SU-DHL-6 (cell line): ENCODE measurements at regions not wholly inside any gene's neighbourhood (a gene's known extent, or its start where the extent isn't known, plus 50 kb on each side); places are given as distances from the start of the nearest gene placed in this dataset.

ENCODE experiments used
- H2AFZ ChIP-seq: fragments of 200-600 bp; sonication (generic); 2 replicates; pipeline ENCODE4 v1.6.1; 2014; ENCODE audit warnings: low read depth, mild to moderate bottlenecking, moderate library complexity, mixed read lengths, antibody characterized with exemption, low read length; ENCODE audit not compliant: severe bottlenecking
- H3F3A ChIP-seq: fragments of 200-600 bp; shearing (Covaris generic); 2 replicates; pipeline ENCODE4 v1.6.0; 2016; ENCODE audit warnings: antibody characterized with exemption, mild to moderate bottlenecking; ENCODE audit not compliant: insufficient read depth
- H3K27ac ChIP-seq: fragments of 200-600 bp; sonication (generic); 2 replicates; pipeline ENCODE4 v1.5.1; 2016; ENCODE audit warnings: low read depth, mild to moderate bottlenecking, low read length, moderate library complexity, mixed read lengths
- H3K27me3 ChIP-seq: fragments of 200-600 bp; sonication (generic), shearing (Covaris generic); 2 replicates; pipeline ENCODE4 v1.6.0; 2014; ENCODE audit warnings: mild to moderate bottlenecking, low read length
- H3K36me3 ChIP-seq: fragments of 200-600 bp; sonication (generic); 2 replicates; pipeline ENCODE4 v1.6.1; 2014; ENCODE audit warnings: mild to moderate bottlenecking, low read length, mixed read lengths
- H3K4me2 ChIP-seq: fragments of 300-600, 200-600 bp; shearing (Covaris generic), sonication (generic); 2 replicates; pipeline ENCODE4 v1.6.0; 2014; ENCODE audit warnings: low read length, low read depth, mild to moderate bottlenecking; ENCODE audit not compliant: poor library complexity, severe bottlenecking
- H3K4me3 ChIP-seq: fragments of 200-600 bp; sonication (generic); 2 replicates; pipeline ENCODE4 v1.5.1; 2014; ENCODE audit warnings: antibody characterized with exemption, low read length, mild to moderate bottlenecking, mixed read lengths; ENCODE audit not compliant: insufficient read depth, poor library complexity, severe bottlenecking
- H3K79me2 ChIP-seq: fragments of 200-600 bp; sonication (generic); 2 replicates; pipeline ENCODE4 v1.6.1; 2014; ENCODE audit warnings: mild to moderate bottlenecking, low read length, moderate library complexity; ENCODE audit not compliant: insufficient read depth
- H3K9ac ChIP-seq: fragments of 200-600 bp; sonication (generic); 2 replicates; pipeline ENCODE4 v1.7.0; 2014; ENCODE audit warnings: mild to moderate bottlenecking, low read length
- H3K9me2 ChIP-seq: fragments of 200-600 bp; sonication (generic); replicated peaks from 2 replicates; pipeline ENCODE4 v1.6.1; 2014; ENCODE audit warnings: low read length; ENCODE audit not compliant: insufficient read depth
- H3K9me3 ChIP-seq: fragments of 200-600 bp; sonication (generic); 2 replicates; pipeline ENCODE4 v1.6.1; 2014; ENCODE audit warnings: low read length, mixed read lengths; ENCODE audit not compliant: insufficient read depth
- H4K20me1 ChIP-seq: fragments of 200-600 bp; sonication (generic); 2 replicates; pipeline ENCODE4 v1.6.1; 2014; ENCODE audit warnings: low read depth, mild to moderate bottlenecking, antibody characterized with exemption, low read length, moderate library complexity, mixed read lengths
- EZH2phosphoT487 ChIP-seq: fragments of 200-600 bp; sonication (generic), shearing (Covaris generic); conservative IDR thresholded peaks from 2 replicates; pipeline ENCODE4 v1.6.1; 2018; ENCODE audit warnings: mild to moderate bottlenecking, antibody characterized with exemption, low read length, moderate library complexity, mixed read lengths
- TF ChIP-seq, protein P1 (sequence below): fragments of 200-600 bp; sonication (generic); IDR thresholded peaks from one replicate; pipeline ENCODE4 v1.5.1; 2017; ENCODE audit warnings: antibody characterized with exemption, mild to moderate bottlenecking, low read length, moderate library complexity; ENCODE audit not compliant: insufficient read depth, poor library complexity, severe bottlenecking

DNA sequence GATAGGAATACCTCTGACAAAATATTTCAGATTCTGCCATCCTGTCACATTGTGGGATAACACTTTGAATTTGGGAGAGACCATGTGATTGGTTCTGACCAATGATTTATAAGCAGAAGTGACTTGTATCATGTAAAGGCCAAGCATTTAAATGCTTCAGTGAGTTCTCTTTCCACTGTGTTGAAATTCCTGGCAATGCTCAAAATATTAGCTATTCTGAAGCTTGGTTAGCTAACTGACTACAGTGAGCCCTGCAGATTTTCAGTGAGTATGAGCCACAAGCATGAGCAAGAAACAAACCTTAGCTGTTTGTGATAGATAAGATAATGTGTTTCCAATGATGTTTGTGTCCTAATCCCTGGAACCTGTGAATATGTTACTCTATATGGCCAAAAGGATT is 562.8 kb upstream of the AADAT start:
- H3K79me2 ChIP-seq: no peaks in the 10 kb centered on the region
- H3K27ac ChIP-seq: no peak overlapping the region
- no peak overlapping the region for H3K4me2 ChIP-seq
- no peaks in the 10 kb centered on the region for H4K20me1 ChIP-seq
- no peak overlapping the region for H3K9ac ChIP-seq
- H3K4me3 ChIP-seq: no peak overlapping the region
- no peaks in the 10 kb centered on the region for H3K36me3 ChIP-seq
- H3K9me2 ChIP-seq: no peaks in the 10 kb centered on the region
- no peaks in the 10 kb centered on the region for H3F3A ChIP-seq
- H2AFZ ChIP-seq: no peak overlapping the region
- no peak for TF ChIP-seq EZH2phosphoT487
- TF ChIP-seq, protein P1, sequence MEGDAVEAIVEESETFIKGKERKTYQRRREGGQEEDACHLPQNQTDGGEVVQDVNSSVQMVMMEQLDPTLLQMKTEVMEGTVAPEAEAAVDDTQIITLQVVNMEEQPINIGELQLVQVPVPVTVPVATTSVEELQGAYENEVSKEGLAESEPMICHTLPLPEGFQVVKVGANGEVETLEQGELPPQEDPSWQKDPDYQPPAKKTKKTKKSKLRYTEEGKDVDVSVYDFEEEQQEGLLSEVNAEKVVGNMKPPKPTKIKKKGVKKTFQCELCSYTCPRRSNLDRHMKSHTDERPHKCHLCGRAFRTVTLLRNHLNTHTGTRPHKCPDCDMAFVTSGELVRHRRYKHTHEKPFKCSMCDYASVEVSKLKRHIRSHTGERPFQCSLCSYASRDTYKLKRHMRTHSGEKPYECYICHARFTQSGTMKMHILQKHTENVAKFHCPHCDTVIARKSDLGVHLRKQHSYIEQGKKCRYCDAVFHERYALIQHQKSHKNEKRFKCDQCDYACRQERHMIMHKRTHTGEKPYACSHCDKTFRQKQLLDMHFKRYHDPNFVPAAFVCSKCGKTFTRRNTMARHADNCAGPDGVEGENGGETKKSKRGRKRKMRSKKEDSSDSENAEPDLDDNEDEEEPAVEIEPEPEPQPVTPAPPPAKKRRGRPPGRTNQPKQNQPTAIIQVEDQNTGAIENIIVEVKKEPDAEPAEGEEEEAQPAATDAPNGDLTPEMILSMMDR: no peak
- H3K27me3 ChIP-seq: no peaks in the 10 kb centered on the region
- H3K9me3 ChIP-seq: no peaks in the 10 kb centered on the region

DNA sequence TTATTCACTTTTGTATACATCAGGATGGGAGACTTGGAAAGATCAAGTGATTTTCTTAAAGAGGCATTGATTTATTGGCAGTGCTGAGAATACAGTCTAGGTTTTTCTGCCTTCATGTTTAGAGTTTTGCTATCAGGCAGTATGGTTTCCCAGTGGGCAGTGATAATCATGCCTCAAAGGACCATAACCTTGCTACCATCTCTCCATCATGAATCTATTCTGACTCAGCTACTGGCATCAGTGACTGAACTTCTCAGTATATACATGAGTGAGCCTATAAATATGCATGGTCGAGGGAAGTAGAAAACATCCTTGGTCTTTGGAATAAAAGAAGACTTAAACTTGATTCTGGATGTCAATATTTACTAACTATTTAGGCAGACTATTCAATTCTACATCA is 562.0 kb upstream of the AADAT start:
- no peak overlapping the region for H3K4me3 ChIP-seq

GRCh38 chr4:170627418-170627817 is 537.7 kb upstream of the AADAT start:
- H3K27ac ChIP-seq: no peak overlapping the region
- no peak overlapping the region for H3K4me3 ChIP-seq
- H4K20me1 ChIP-seq: no peaks in the 10 kb centered on the region
- no peaks in the 10 kb centered on the region for H3K36me3 ChIP-seq
- no peak for TF ChIP-seq EZH2phosphoT487
- TF ChIP-seq, protein P1: no peak
- no peak overlapping the region for H3K9ac ChIP-seq
- no peaks in the 10 kb centered on the region for H3K9me2 ChIP-seq
- H3F3A ChIP-seq: no peaks in the 10 kb centered on the region
- no peaks in the 10 kb centered on the region for H3K79me2 ChIP-seq
- no peaks in the 10 kb centered on the region for H3K9me3 ChIP-seq
- no peak overlapping the region for H2AFZ ChIP-seq
- H3K27me3 ChIP-seq: no peaks in the 10 kb centered on the region
- no peak overlapping the region for H3K4me2 ChIP-seq

More for the DNA sequence above, 562.0 kb upstream of the AADAT start:
- TF ChIP-seq, protein P1: no peak
- TF ChIP-seq EZH2phosphoT487: no peak
- H3K9ac ChIP-seq: no peak overlapping the region
- H3K4me2 ChIP-seq: no peak overlapping the region
- no peaks in the 10 kb centered on the region for H3K9me3 ChIP-seq
- H3K27ac ChIP-seq: no peak overlapping the region
- H4K20me1 ChIP-seq: no peaks in the 10 kb centered on the region
- H3K79me2 ChIP-seq: no peaks in the 10 kb centered on the region
- H3K9me2 ChIP-seq: no peaks in the 10 kb centered on the region
- H3F3A ChIP-seq: no peaks in the 10 kb centered on the region
- H2AFZ ChIP-seq: no peak overlapping the region
- H3K27me3 ChIP-seq: no peaks in the 10 kb centered on the region
- H3K36me3 ChIP-seq: no peaks in the 10 kb centered on the region

DNA sequence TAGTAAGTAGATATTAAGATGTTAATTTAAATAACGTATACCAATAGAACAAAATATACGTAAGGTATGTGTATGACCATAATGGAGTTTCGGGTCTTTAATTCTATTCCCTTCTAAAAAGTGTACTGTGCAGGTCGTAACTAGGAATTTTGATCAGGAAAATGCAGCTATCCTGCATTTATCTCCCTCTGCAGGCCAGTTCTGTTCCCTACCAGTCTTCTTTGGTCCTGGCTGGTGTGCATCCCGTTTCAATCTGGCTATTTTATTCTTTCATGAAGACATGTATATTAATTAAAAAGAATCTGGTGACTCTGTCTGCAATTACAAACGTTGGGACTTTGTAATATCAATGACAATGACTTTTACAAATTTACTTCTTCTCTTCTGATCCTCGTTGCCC is 534.1 kb upstream of the AADAT start:
- H3K9me3 ChIP-seq: no peaks in the 10 kb centered on the region
- H3K9ac ChIP-seq: no peak overlapping the region
- no peaks in the 10 kb centered on the region for H3K9me2 ChIP-seq
- no peaks in the 10 kb centered on the region for H4K20me1 ChIP-seq
- H3K27me3 ChIP-seq: no peaks in the 10 kb centered on the region
- no peaks in the 10 kb centered on the region for H3K36me3 ChIP-seq
- H3K4me3 ChIP-seq: no peak overlapping the region
- TF ChIP-seq, protein P1: no peak
- TF ChIP-seq EZH2phosphoT487: no peak
- H3K27ac ChIP-seq: no peak overlapping the region
- H3F3A ChIP-seq: no peaks in the 10 kb centered on the region
- no peak overlapping the region for H3K4me2 ChIP-seq
- H2AFZ ChIP-seq: no peak overlapping the region
- H3K79me2 ChIP-seq: no peaks in the 10 kb centered on the region
